ENCODE measurements at regions not wholly inside any gene's neighbourhood (a gene's known extent, or its start where the extent isn't known, plus 50 kb on each side); places are given as distances from the start of the nearest gene placed in this dataset.
"Not testable (repeated sequence)": the region's sequence is repeated elsewhere in the genome, so short reads cannot be mapped to it uniquely, and the experiment has no call there.

DNA sequence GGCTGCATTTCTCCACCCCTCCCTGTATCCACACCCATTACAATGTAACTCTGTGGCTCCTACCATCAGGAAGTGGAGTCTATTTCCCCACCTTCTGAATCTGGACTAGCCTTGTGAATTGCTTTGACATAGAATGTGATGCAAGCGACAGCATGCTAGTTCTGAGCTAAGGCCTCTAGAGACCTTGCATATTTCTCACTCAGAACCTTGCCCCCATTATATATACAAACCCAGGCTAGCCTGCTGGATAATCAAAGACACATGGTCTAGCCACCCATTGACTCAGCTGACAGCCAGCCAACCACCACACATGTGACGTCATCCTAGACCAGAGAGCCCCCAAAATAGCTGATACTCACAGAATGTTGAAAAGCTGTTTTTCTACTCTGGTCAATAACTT lies 77.9 kb downstream of the CCDC71L start:
- H3K27ac Mint-ChIP-seq (ENCODE audit: unreplicated experiment) = no peak overlapping the region
- H3K9me3 Mint-ChIP-seq (ENCODE audit: unreplicated experiment) = peaks cover 8% of the 10 kb centered on the region
- H3K4me3 Mint-ChIP-seq (ENCODE audit: unreplicated experiment) = no peak overlapping the region
- H3K4me1 Mint-ChIP-seq (ENCODE audit: unreplicated experiment) = no peaks in the 10 kb centered on the region
- TF ChIP-seq, protein P1, sequence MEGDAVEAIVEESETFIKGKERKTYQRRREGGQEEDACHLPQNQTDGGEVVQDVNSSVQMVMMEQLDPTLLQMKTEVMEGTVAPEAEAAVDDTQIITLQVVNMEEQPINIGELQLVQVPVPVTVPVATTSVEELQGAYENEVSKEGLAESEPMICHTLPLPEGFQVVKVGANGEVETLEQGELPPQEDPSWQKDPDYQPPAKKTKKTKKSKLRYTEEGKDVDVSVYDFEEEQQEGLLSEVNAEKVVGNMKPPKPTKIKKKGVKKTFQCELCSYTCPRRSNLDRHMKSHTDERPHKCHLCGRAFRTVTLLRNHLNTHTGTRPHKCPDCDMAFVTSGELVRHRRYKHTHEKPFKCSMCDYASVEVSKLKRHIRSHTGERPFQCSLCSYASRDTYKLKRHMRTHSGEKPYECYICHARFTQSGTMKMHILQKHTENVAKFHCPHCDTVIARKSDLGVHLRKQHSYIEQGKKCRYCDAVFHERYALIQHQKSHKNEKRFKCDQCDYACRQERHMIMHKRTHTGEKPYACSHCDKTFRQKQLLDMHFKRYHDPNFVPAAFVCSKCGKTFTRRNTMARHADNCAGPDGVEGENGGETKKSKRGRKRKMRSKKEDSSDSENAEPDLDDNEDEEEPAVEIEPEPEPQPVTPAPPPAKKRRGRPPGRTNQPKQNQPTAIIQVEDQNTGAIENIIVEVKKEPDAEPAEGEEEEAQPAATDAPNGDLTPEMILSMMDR (IDR thresholded peaks at IDR 0.05) = no peak
- H3K36me3 Mint-ChIP-seq (ENCODE audit: unreplicated experiment) = no peaks in the 10 kb centered on the region
- H3K27me3 Mint-ChIP-seq (ENCODE audit: unreplicated experiment) = no peaks in the 10 kb centered on the region
- no peak for DNase-seq (ENCODE audit: extremely low spot score, unreplicated experiment)

DNA sequence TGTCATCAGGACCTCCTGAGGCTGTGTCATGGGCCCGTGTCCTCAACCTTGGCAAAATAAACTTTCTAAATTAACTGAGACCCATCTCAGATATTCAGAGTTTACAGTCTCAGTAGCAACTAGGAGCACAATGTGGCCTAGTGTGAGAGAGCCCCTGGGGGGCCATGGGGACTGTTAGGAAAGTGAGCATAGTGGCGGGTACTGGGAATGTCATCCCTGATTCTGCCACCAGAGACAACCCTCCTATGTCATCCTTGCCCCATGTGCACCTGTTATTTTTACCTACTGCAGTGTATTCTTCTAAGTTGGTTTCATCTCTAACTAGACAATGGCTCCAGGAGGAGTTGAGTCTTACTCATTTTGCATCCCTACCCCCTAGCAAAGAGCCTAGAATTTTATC lies 78.6 kb downstream of the CCDC71L start:
- no peak for DNase-seq (ENCODE audit: extremely low spot score, unreplicated experiment)
- H3K27me3 Mint-ChIP-seq (ENCODE audit: unreplicated experiment) = no peaks in the 10 kb centered on the region
- H3K36me3 Mint-ChIP-seq (ENCODE audit: unreplicated experiment) = no peaks in the 10 kb centered on the region
- H3K4me1 Mint-ChIP-seq (ENCODE audit: unreplicated experiment) = no peaks in the 10 kb centered on the region
- TF ChIP-seq, protein P1 (IDR thresholded peaks at IDR 0.05) = no peak
- peaks cover 8% of the 10 kb centered on the region for H3K9me3 Mint-ChIP-seq (ENCODE audit: unreplicated experiment)
- no peak overlapping the region for H3K27ac Mint-ChIP-seq (ENCODE audit: unreplicated experiment)
- H3K4me3 Mint-ChIP-seq (ENCODE audit: unreplicated experiment) = no peak overlapping the region

DNA sequence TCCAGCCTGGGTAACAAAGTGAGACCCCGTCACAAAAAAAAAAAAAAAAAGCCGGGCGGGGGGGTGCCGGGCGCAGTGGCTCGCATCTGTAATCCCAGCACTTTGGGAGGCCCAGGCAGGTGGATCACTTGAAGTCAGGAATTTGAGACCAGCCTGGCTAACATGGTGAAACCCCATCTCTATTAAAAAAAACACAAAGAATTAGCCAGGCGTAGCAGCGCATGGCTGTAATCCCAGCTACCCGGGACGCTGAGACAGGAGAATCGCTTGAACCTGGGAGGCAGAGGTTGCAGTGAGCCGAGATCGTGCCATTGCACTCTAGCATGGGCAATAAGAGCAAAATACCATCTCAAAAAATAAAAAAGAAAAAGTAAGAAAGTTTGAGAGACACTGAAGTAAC lies 81.9 kb downstream of the CCDC71L start:
- H3K36me3 Mint-ChIP-seq (ENCODE audit: unreplicated experiment); H3K9me3 Mint-ChIP-seq (ENCODE audit: unreplicated experiment); H3K4me1 Mint-ChIP-seq (ENCODE audit: unreplicated experiment); H3K4me3 Mint-ChIP-seq (ENCODE audit: unreplicated experiment); DNase-seq (ENCODE audit: extremely low spot score, unreplicated experiment); H3K27me3 Mint-ChIP-seq (ENCODE audit: unreplicated experiment); H3K27ac Mint-ChIP-seq (ENCODE audit: unreplicated experiment): not testable (repeated sequence)

DNA sequence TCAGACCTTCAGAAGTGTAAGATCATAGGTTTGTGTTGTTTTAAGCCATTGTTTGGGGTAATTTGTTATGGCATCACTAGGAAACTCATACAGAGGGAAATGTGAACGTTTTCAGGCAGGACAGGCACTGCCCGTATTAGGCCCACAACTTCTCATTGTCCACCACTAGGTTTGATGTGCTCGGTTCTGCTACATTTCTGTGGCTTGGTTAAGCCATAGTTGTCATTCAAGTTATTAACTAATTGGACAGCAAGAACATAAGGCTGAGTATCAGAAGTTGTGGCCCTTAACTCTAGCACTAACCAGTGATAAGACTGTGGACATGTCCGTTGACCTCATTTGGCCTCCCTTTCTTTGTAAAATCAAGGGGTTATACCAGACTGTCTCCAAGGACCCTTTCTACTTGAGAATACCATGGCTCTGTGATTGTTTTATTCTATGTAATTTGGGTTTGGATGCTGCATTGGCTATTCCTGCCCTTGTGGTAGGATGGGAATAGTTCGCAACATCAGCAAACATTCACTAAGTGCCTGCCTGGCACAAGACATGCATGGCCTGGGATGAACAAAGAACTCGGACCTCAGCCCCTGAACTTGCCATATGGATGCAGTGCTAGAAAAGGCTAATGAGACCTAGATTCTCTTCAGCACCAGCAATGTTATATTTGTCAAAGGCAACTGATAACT lies 85.7 kb downstream of the CCDC71L start:
- Mint-ChIP-seq H3K36me3 (ENCODE audit: unreplicated experiment) (no peaks in the 10 kb centered on the region), H3K27me3 (ENCODE audit: unreplicated experiment) (no peaks in the 10 kb centered on the region), H3K27ac (ENCODE audit: unreplicated experiment) (no peak overlapping the region), H3K4me3 (ENCODE audit: unreplicated experiment) (no peak overlapping the region), H3K4me1 (ENCODE audit: unreplicated experiment) (peaks cover 3% of the 10 kb centered on the region), H3K9me3 (ENCODE audit: unreplicated experiment) (no peaks in the 10 kb centered on the region)
- TF ChIP-seq, protein P1 (IDR thresholded peaks at IDR 0.05) = no peak
- no peak for DNase-seq (ENCODE audit: extremely low spot score, unreplicated experiment)

DNA sequence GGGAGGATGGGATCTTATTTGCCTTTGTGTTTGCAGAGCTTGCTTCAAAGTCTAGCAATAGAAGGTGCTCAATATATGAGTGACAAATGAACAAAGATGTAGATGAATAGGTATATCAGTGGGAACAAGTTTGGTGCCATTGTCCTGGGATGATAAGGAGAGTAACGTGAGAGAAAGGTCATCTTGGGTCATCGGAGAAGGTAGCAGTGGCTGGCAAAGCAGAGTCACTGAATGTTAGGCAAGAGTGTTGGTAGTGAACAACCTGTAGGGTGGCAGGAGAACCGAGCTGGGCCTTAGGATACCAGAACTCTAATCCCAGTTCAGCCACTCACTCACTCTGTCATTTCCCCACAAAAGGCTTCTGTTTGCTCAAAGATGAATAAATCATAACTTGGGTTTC lies 87.2 kb downstream of the CCDC71L start:
- no peaks in the 10 kb centered on the region for H3K36me3 Mint-ChIP-seq (ENCODE audit: unreplicated experiment)
- no peak overlapping the region for H3K27ac Mint-ChIP-seq (ENCODE audit: unreplicated experiment)
- TF ChIP-seq, protein P1 (IDR thresholded peaks at IDR 0.05) = no peak
- no peaks in the 10 kb centered on the region for H3K27me3 Mint-ChIP-seq (ENCODE audit: unreplicated experiment)
- H3K4me1 Mint-ChIP-seq (ENCODE audit: unreplicated experiment) = peaks cover 12% of the 10 kb centered on the region
- H3K4me3 Mint-ChIP-seq (ENCODE audit: unreplicated experiment) = no peak overlapping the region
- no peaks in the 10 kb centered on the region for H3K9me3 Mint-ChIP-seq (ENCODE audit: unreplicated experiment)
- DNase-seq (ENCODE audit: extremely low spot score, unreplicated experiment) = no peak
